H9 (cell line): ENCODE measurements at regions not wholly inside any gene's neighbourhood (a gene's known extent, or its start where the extent isn't known, plus 50 kb on each side); places are given as distances from the start of the nearest gene placed in this dataset.

Source experiments
- DNase-seq: peaks from one replicate; pipeline ENCODE4 v3.0.0-alpha.2; 2017
- H2AFZ ChIP-seq: one replicate; pipeline ENCODE4 v1.6.1; 2013; ENCODE audit warnings: mild to moderate bottlenecking, low read length, control low read depth, moderate library complexity
- H2AK5ac ChIP-seq: 2 replicates; pipeline ENCODE4 v1.6.1; 2013; ENCODE audit warnings: low read length, control low read depth, mixed read lengths; ENCODE audit not compliant: insufficient read length
- H2BK120ac ChIP-seq: one replicate; pipeline ENCODE4 v1.6.1; 2013; ENCODE audit warnings: low read depth, mild to moderate bottlenecking, low read length, control low read depth, inconsistent platforms; ENCODE audit not compliant: poor library complexity, severe bottlenecking
- H2BK12ac ChIP-seq: 2 replicates; pipeline ENCODE4 v1.6.1; 2013; ENCODE audit warnings: low read length, control low read depth, mixed read lengths, low read depth; ENCODE audit not compliant: insufficient read length
- H2BK15ac ChIP-seq: 2 replicates; pipeline ENCODE4 v1.6.1; 2013; ENCODE audit warnings: low read depth, low read length, control low read depth
- H2BK20ac ChIP-seq: one replicate; pipeline ENCODE4 v1.6.1; 2013; ENCODE audit warnings: low read depth, mild to moderate bottlenecking, low read length, control low read depth, inconsistent platforms; ENCODE audit not compliant: poor library complexity, severe bottlenecking
- H2BK5ac ChIP-seq: 2 replicates; pipeline ENCODE4 v1.6.1; 2013; ENCODE audit warnings: low read length, control low read depth, mixed read lengths; ENCODE audit not compliant: insufficient read length
- H3K14ac ChIP-seq: 2 replicates; pipeline ENCODE4 v1.6.1; 2013; ENCODE audit warnings: low read length, control low read depth; ENCODE audit not compliant: insufficient read depth
- H3K18ac ChIP-seq: 2 replicates; pipeline ENCODE4 v1.6.1; 2013; ENCODE audit warnings: low read depth, mild to moderate bottlenecking, mixed read lengths, low read length, control low read depth; ENCODE audit not compliant: insufficient read length
- H3K23ac ChIP-seq: 2 replicates; pipeline ENCODE4 v1.6.1; 2013; ENCODE audit warnings: low read length, control low read depth, mixed read lengths, low read depth; ENCODE audit not compliant: insufficient read length
- H3K23me2 ChIP-seq: 2 replicates; pipeline ENCODE4 v1.6.1; 2013; ENCODE audit warnings: low read depth, mild to moderate bottlenecking, mixed read lengths, low read length, control low read depth; ENCODE audit not compliant: insufficient read length, poor library complexity, severe bottlenecking
- H3K27ac ChIP-seq: 2 replicates; pipeline ENCODE4 v1.5.1; 2013; ENCODE audit warnings: low read length, control low read depth, mixed read lengths, low read depth; ENCODE audit not compliant: insufficient read length
- H3K27me3 ChIP-seq: 2 replicates; pipeline ENCODE4 v1.6.1; 2013; ENCODE audit warnings: low read length, control low read depth, inconsistent platforms; ENCODE audit not compliant: insufficient read depth
- H3K4ac ChIP-seq: 2 replicates; pipeline ENCODE4 v1.6.1; 2013; ENCODE audit warnings: low read depth, mild to moderate bottlenecking, control low read depth, inconsistent platforms, low read length, moderate library complexity
- H3K4me1 ChIP-seq: 2 replicates; pipeline ENCODE4 v1.6.1; 2013; ENCODE audit warnings: low read length, control low read depth, inconsistent platforms; ENCODE audit not compliant: insufficient read depth
- H3K4me2 ChIP-seq: 2 replicates; pipeline ENCODE4 v1.6.1; 2013; ENCODE audit warnings: low read length, control low read depth, mixed read lengths; ENCODE audit not compliant: insufficient read length, insufficient read depth
- H3K56ac ChIP-seq: 2 replicates; pipeline ENCODE4 v1.6.1; 2013; ENCODE audit warnings: low read depth, mild to moderate bottlenecking, mixed read lengths, low read length, control low read depth; ENCODE audit not compliant: insufficient read length
- H3K79me1 ChIP-seq: 2 replicates; pipeline ENCODE4 v1.6.1; 2013; ENCODE audit warnings: low read depth, mild to moderate bottlenecking, moderate library complexity, low read length, control low read depth, inconsistent platforms; ENCODE audit not compliant: insufficient read depth, poor library complexity, severe bottlenecking
- H3K79me2 ChIP-seq: 2 replicates; pipeline ENCODE4 v1.6.1; 2013; ENCODE audit warnings: low read length, control low read depth, inconsistent platforms; ENCODE audit not compliant: insufficient read depth
- H3K9ac ChIP-seq: 2 replicates; pipeline ENCODE4 v1.6.1; 2013; ENCODE audit warnings: low read length, control low read depth, mixed read lengths; ENCODE audit not compliant: insufficient read length; ENCODE audit errors: extremely low read depth
- H3K9me3 ChIP-seq: one replicate; pipeline ENCODE4 v1.6.1; 2013; ENCODE audit warnings: low read depth, low read length, inconsistent platforms; ENCODE audit not compliant: control insufficient read depth
- H3T11ph ChIP-seq: one replicate; pipeline ENCODE4 v1.6.1; 2013; ENCODE audit warnings: mild to moderate bottlenecking, low read length, control low read depth, inconsistent platforms
- H4K20me1 ChIP-seq: one replicate; pipeline ENCODE4 v1.6.1; 2013; ENCODE audit not compliant: control insufficient read depth, insufficient read length, insufficient read depth
- H4K5ac ChIP-seq: 2 replicates; pipeline ENCODE4 v1.6.1; 2013; ENCODE audit warnings: low read depth, mild to moderate bottlenecking, mixed read lengths, low read length, control low read depth; ENCODE audit not compliant: insufficient read length
- H4K8ac ChIP-seq: replicated peaks from 2 replicates; pipeline ENCODE4 v1.6.1; 2013; ENCODE audit warnings: low read length, control low read depth, mixed read lengths, low read depth; ENCODE audit not compliant: insufficient read length
- H4K91ac ChIP-seq: 2 replicates; pipeline ENCODE4 v1.6.1; 2013; ENCODE audit warnings: low read depth, mild to moderate bottlenecking, moderate library complexity, mixed read lengths, low read length, control low read depth; ENCODE audit not compliant: insufficient read length
- H3K27ac Mint-ChIP-seq, 3 experiments: 2 replicates in 2 of 3; 3 replicates in 1 of 3; pipeline ENCODE4 v1.8.0; 2020 to 2021; ENCODE audit warnings: mixed read lengths in 3 of 3, mild to moderate bottlenecking in 1 of 3, moderate library complexity in 1 of 3
- H3K27me3 Mint-ChIP-seq: 2 replicates; pipeline ENCODE4 v1.8.0; 2021; ENCODE audit warnings: low read depth, mild to moderate bottlenecking, moderate library complexity, mixed read lengths
- H3K36me3 Mint-ChIP-seq, 3 experiments: 2 replicates in 2 of 3; 3 replicates in 1 of 3; pipeline ENCODE4 v1.8.0; 2020 to 2021; ENCODE audit warnings: low read depth in 3 of 3, mixed read lengths in 3 of 3; ENCODE audit not compliant: insufficient read depth in 1 of 3
- H3K4me1 Mint-ChIP-seq, 2 experiments: 2 replicates each; pipeline ENCODE4 v1.8.0; 2020; ENCODE audit warnings: mixed read lengths in 2 of 2
- H3K4me3 Mint-ChIP-seq, 2 experiments: 2 replicates in 1 of 2; 3 replicates in 1 of 2; pipeline ENCODE4 v1.8.0; 2020 to 2021; ENCODE audit warnings: mild to moderate bottlenecking in 2 of 2, mixed read lengths in 2 of 2, moderate library complexity in 1 of 2
- H3K9me3 Mint-ChIP-seq, 2 experiments: 2 replicates in 1 of 2; 3 replicates in 1 of 2; pipeline ENCODE4 v1.8.0; 2020; ENCODE audit warnings: mild to moderate bottlenecking in 2 of 2, mixed read lengths in 2 of 2, moderate library complexity in 1 of 2
- CTCF ChIP-seq: fragments of 200-600 bp; sonication (generic); conservative IDR thresholded peaks from 3 replicates; pipeline ENCODE4 v1.8.0; 2021; ENCODE audit warnings: antibody characterized with exemption, mild to moderate bottlenecking

- Mint-ChIP-seq H3K4me1 (no peaks in the 10 kb centered on the region), H3K36me3 (no peaks in the 10 kb centered on the region), H3K9me3 (no peaks in the 10 kb centered on the region), H3K4me3 (no peak overlapping the region), H3K27me3 (no peaks in the 10 kb centered on the region), H3K27ac (no peak overlapping the region)
- Histone ChIP-seq H3K4ac (no peak overlapping the region), H2BK12ac (no peak overlapping the region), H3K23me2 (no peaks in the 10 kb centered on the region), H2AK5ac (no peak overlapping the region), H4K5ac (no peak overlapping the region), H3K9ac (no peak overlapping the region), H3K9me3 (no peaks in the 10 kb centered on the region), H3K27me3 (no peaks in the 10 kb centered on the region), H3K27ac (no peak overlapping the region), H4K91ac (no peak overlapping the region), H2BK5ac (no peak overlapping the region), H3K18ac (no peak overlapping the region), H3K14ac (no peak overlapping the region), H2AFZ (no peak overlapping the region), H2BK15ac (no peak overlapping the region), H4K20me1 (no peaks in the 10 kb centered on the region), H2BK20ac (no peak overlapping the region), H3K79me1 (no peaks in the 10 kb centered on the region), H3K4me1 (no peaks in the 10 kb centered on the region), H4K8ac (no peak overlapping the region), H3K79me2 (no peaks in the 10 kb centered on the region), H3K56ac (no peak overlapping the region), H2BK120ac (no peak overlapping the region), H3K23ac (no peak overlapping the region), H3K4me2 (no peak overlapping the region), H3T11ph (no peak overlapping the region)
- no peak for DNase-seq
- TF ChIP-seq CTCF: no peak
Measured at GRCh38 chr11:26263769-26264168, 68.2 kb upstream of the ANO3 start.
